ENCODE measurements at regions not wholly inside any gene's neighbourhood (a gene's known extent, or its start where the extent isn't known, plus 50 kb on each side); places are given as distances from the start of the nearest gene placed in this dataset.

GRCh38 chr2:19292007-19292406, 66.4 kb downstream of the OSR1 start:
- ChIA-PET CTCF (no interaction called here), POLR2A (no interaction called here)
- H3K4me1 ChIP-seq (ENCODE audit: control insufficient read depth, insufficient read depth, low read length), result no peaks in the 10 kb centered on the region
- no peak overlapping the region for H3K4me3 ChIP-seq (ENCODE audit: low read depth, low read length)
- no peaks in the 10 kb centered on the region for H3K36me3 ChIP-seq (ENCODE audit: control insufficient read depth in 2 of 2, insufficient read depth in 1 of 2, low read length in 2 of 2)
- TF ChIP-seq ZSCAN18 (tag by site-specific recombination; IDR thresholded peaks at IDR 0.05) (no peak), ZNF501 (tag by site-specific recombination; IDR thresholded peaks at IDR 0.05) (no peak), ZNF148 (tag by site-specific recombination; IDR thresholded peaks at IDR 0.05; ENCODE audit: borderline replicate concordance) (no peak), ZNF394 (tag by site-specific recombination; IDR thresholded peaks at IDR 0.05; ENCODE audit: borderline replicate concordance) (no peak), ZNF645 (tag by site-specific recombination; IDR thresholded peaks at IDR 0.05) (no peak), ZNF214 (tag by site-specific recombination; IDR thresholded peaks at IDR 0.05; ENCODE audit: borderline replicate concordance) (no peak)
- H3K27ac ChIP-seq (ENCODE audit: extremely low read depth, low read depth, low read length), result no peak overlapping the region
- H3K9me3 ChIP-seq (ENCODE audit: control insufficient read depth, insufficient read depth, low read depth, low read length), result no peaks in the 10 kb centered on the region

GRCh38 chr2:19288291-19288690, 70.1 kb downstream of the OSR1 start:
- H3K36me3 ChIP-seq (ENCODE audit: control insufficient read depth in 2 of 2, insufficient read depth in 1 of 2, low read length in 2 of 2), result no peaks in the 10 kb centered on the region
- H3K27ac ChIP-seq (ENCODE audit: extremely low read depth, low read depth, low read length), result no peak overlapping the region
- ChIA-PET POLR2A (no interaction called here), CTCF (interaction anchor here (0.6 kb wide), 1 partner anchor 1789 kb away, joined by 5 read pairs; no protein-coding TSS in a partner anchor)
- no peaks in the 10 kb centered on the region for H3K9me3 ChIP-seq (ENCODE audit: control insufficient read depth, insufficient read depth, low read depth, low read length)
- no peak overlapping the region for H3K4me3 ChIP-seq (ENCODE audit: low read depth, low read length)
- no peaks in the 10 kb centered on the region for H3K4me1 ChIP-seq (ENCODE audit: control insufficient read depth, insufficient read depth, low read length)
- no peak for TF ChIP-seq ZFHX2 (tag by site-specific recombination; conservative IDR thresholded peaks at IDR 0.05)
- no peak for TF ChIP-seq ZNF404 (tag by site-specific recombination; IDR thresholded peaks at IDR 0.05)
- TF ChIP-seq ZSCAN18 (tag by site-specific recombination; IDR thresholded peaks at IDR 0.05), result no peak
- TF ChIP-seq SETDB1 (IDR thresholded peaks at IDR 0.05; ENCODE audit: insufficient read length, low read length), result no peak
- TF ChIP-seq GFI1B (tag by site-specific recombination; IDR thresholded peaks at IDR 0.05), result no peak
- no peak for TF ChIP-seq ZNF791 (tag by site-specific recombination; IDR thresholded peaks at IDR 0.05)
- no peak for TF ChIP-seq SP7 (tag by site-specific recombination; IDR thresholded peaks at IDR 0.05)
- TF ChIP-seq GLI2 (tag by site-specific recombination; IDR thresholded peaks at IDR 0.05; ENCODE audit: borderline replicate concordance, low read depth), result no peak
- TF ChIP-seq ZEB2 (tag by site-specific recombination; IDR thresholded peaks at IDR 0.05), result no peak
- TF ChIP-seq REST (tag by site-specific recombination; IDR thresholded peaks at IDR 0.05), result no peak
- no peak for TF ChIP-seq ZNF274 (IDR thresholded peaks at IDR 0.05; ENCODE audit: low read length)
- no peak for TF ChIP-seq ZNF274 (tag by site-specific recombination; IDR thresholded peaks at IDR 0.05; ENCODE audit: borderline replicate concordance)
- TF ChIP-seq ZNF280C (tag by site-specific recombination; IDR thresholded peaks at IDR 0.05), result no peak
- no peak for TF ChIP-seq ZNF335 (tag by site-specific recombination; conservative IDR thresholded peaks at IDR 0.05)
- TF ChIP-seq ZNF391 (tag by site-specific recombination; IDR thresholded peaks at IDR 0.05; ENCODE audit: borderline replicate concordance, low read depth), result no peak

All from HEK293 (cell line).